HG03095 (cell line): ENCODE measurements at regions not wholly inside any gene's neighbourhood (a gene's known extent, or its start where the extent isn't known, plus 50 kb on each side); places are given as distances from the start of the nearest gene placed in this dataset.

Experiments used
- ATAC-seq: cut with Tn5 transposase; IDR thresholded peaks from one replicate; pipeline ENCODE4 v1.9.1; 2021; ENCODE audit warnings: moderate library complexity; ENCODE audit not compliant: unreplicated experiment

GRCh38 chr4:83172371-83172770 lies 57.8 kb upstream of the PLAC8 start:
- ATAC-seq = no peak

- no peak for ATAC-seq
Measured at GRCh38 chr4:83171436-83172039, 57.0 kb upstream of the PLAC8 start.

DNA sequence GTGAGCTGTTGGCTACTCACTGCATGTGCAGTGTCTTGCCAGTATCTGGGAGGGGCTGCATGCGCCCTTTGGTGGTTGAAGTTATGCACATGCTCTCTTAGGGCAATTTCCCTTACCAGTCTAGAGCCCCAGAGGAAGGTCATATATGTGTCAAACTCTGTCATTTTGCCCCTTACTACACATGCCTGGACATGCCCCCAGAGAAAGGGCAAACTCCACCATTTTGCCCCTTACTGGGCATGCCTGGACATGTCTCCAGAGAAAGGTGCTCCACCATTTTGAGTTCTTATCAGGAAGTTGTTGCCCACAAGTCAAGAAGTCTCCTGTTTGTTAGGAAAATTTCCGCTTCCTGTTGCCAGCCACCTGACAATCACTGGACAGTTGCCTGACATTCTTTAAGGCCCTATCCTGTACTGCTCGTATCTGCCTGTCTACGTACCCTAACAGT lies 56.4 kb upstream of the PLAC8 start:
- ATAC-seq = no peak
